DOHH2 (cell line): ENCODE measurements at regions not wholly inside any gene's neighbourhood (a gene's known extent, or its start where the extent isn't known, plus 50 kb on each side); places are given as distances from the start of the nearest gene placed in this dataset.
"Not testable (repeated sequence)": the region's sequence is repeated elsewhere in the genome, so short reads cannot be mapped to it uniquely, and the experiment has no call there.

Experiments
- H3F3A ChIP-seq: fragments of 200-600 bp; sonication (generic), shearing (Covaris generic); 2 replicates; pipeline ENCODE4 v1.6.0; 2016; ENCODE audit warnings: antibody characterized with exemption, mild to moderate bottlenecking; ENCODE audit not compliant: control insufficient read depth, insufficient read depth
- H3K27ac ChIP-seq: fragments of 200-600 bp; sonication (generic); 2 replicates; pipeline ENCODE4 v1.5.1; 2014; ENCODE audit warnings: low read depth, mild to moderate bottlenecking, low read length, moderate library complexity
- H3K27me3 ChIP-seq: fragments of 200-600 bp; sonication (generic); 2 replicates; pipeline ENCODE4 v1.6.1; 2014; ENCODE audit warnings: mild to moderate bottlenecking, low read length, mixed read lengths; ENCODE audit not compliant: control insufficient read depth
- H3K36me3 ChIP-seq: fragments of 200-600 bp; sonication (generic); 2 replicates; pipeline ENCODE4 v1.6.1; 2014; ENCODE audit warnings: mild to moderate bottlenecking, low read length, moderate library complexity, mixed read lengths; ENCODE audit not compliant: control insufficient read depth
- H3K4me1 ChIP-seq: fragments of 200-600 bp; sonication (generic); 2 replicates; pipeline ENCODE4 v1.6.1; 2014; ENCODE audit warnings: mild to moderate bottlenecking, low read length, mixed read lengths; ENCODE audit not compliant: control insufficient read depth
- H3K4me2 ChIP-seq: fragments of 200-600 bp; sonication (generic); 2 replicates; pipeline ENCODE4 v1.6.0; 2014; ENCODE audit warnings: mild to moderate bottlenecking, low read length, moderate library complexity
- H3K4me3 ChIP-seq: fragments of 200-600 bp; sonication (generic); 2 replicates; pipeline ENCODE4 v1.5.1; 2014; ENCODE audit warnings: mild to moderate bottlenecking, low read length, mixed read lengths
- H3K79me2 ChIP-seq: fragments of 200-600 bp; sonication (generic); 2 replicates; pipeline ENCODE4 v1.6.1; 2014; ENCODE audit warnings: mild to moderate bottlenecking, low read length, mixed read lengths; ENCODE audit not compliant: control insufficient read depth
- H3K9me2 ChIP-seq: fragments of 200-600 bp; sonication (generic); replicated peaks from 2 replicates; pipeline ENCODE4 v1.6.1; 2014; ENCODE audit warnings: mild to moderate bottlenecking, low read length, mixed read lengths; ENCODE audit not compliant: control insufficient read depth
- H3K9me3 ChIP-seq: fragments of 200-600 bp; sonication (generic); 2 replicates; pipeline ENCODE4 v1.6.1; 2014; ENCODE audit warnings: antibody characterized with exemption, low read length, mixed read lengths; ENCODE audit not compliant: control insufficient read depth, insufficient read depth
- H4K20me1 ChIP-seq: fragments of 200-600 bp; sonication (generic); 2 replicates; pipeline ENCODE4 v1.6.0; 2014; ENCODE audit warnings: low read depth, mild to moderate bottlenecking, antibody characterized with exemption, low read length, moderate library complexity; ENCODE audit not compliant: control insufficient read depth, insufficient read depth
- EZH2phosphoT487 ChIP-seq: fragments of 200-600 bp; sonication (generic); IDR thresholded peaks from 2 replicates; pipeline ENCODE4 v1.6.1; 2017; ENCODE audit warnings: borderline replicate concordance, mild to moderate bottlenecking, antibody characterized with exemption, low read length, moderate library complexity, mixed read lengths
- TF ChIP-seq, protein P1 (sequence below): fragments of 200-600 bp; sonication (generic); IDR thresholded peaks from one replicate; pipeline ENCODE4 v1.5.1; 2014; ENCODE audit warnings: antibody characterized with exemption, mild to moderate bottlenecking, low read depth, low read length; ENCODE audit not compliant: poor library complexity, severe bottlenecking

DNA sequence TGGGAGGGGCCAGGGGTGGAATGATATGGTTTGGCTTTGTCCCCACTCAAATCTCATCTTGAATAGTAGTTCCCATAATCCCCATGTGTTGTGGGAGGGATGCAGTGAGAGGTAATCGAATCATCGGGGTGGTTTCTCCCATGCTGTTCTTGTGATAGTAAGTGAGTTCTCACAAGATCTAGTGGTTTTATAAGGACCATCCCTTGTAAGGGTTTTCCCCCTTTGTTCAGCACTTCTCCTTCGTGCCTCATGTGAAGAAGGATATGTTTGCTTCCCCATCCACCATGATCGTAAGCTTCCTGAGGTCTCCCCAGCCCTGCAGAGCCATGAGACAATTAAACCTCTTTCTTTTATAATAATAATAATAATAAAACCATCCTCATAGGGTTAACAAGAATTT lies 53.4 kb upstream of the PRNP start:
- Histone ChIP-seq H3K27me3 (no peaks in the 10 kb centered on the region; the same call in 1 of the 2 replicates), H3K36me3 (no peaks in the 10 kb centered on the region), H3K9me3 (no peaks in the 10 kb centered on the region), H4K20me1 (no peaks in the 10 kb centered on the region), H3K4me3 (no peak overlapping the region), H3K4me1 (peaks cover 9% of the 10 kb centered on the region), H3K79me2 (no peaks in the 10 kb centered on the region), H3K4me2 (no peak overlapping the region), H3K27ac (no peak overlapping the region), H3F3A (no peaks in the 10 kb centered on the region), H3K9me2 (no peaks in the 10 kb centered on the region)
- no peak for TF ChIP-seq EZH2phosphoT487

DNA sequence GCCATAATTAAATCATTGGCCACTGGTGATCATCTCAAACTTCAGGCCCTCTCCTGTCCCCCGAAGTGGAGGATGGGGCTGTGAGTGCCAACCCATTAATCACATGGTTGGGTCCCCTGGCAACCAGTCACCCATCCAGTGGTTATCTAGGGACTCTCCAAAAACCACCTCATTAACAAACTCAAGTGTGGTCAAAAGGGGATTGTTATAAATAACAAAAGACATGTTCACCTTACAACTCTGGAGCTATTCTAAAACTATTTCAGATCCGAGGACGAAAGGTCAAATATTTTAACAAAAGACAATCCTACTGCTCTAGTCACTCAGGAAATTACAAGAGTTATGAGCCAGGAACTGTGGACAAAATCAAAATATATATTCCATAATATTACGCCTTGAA lies 60.0 kb upstream of the PRNP start:
- no peak overlapping the region for H3K4me3 ChIP-seq
- H3K4me2 ChIP-seq: no peak overlapping the region
- no peaks in the 10 kb centered on the region for H3K9me3 ChIP-seq
- no peaks in the 10 kb centered on the region for H3K36me3 ChIP-seq
- H3K79me2 ChIP-seq: no peaks in the 10 kb centered on the region
- no peak overlapping the region for H3K27ac ChIP-seq
- H4K20me1 ChIP-seq: no peaks in the 10 kb centered on the region
- no peaks in the 10 kb centered on the region for H3K27me3 ChIP-seq
- H3F3A ChIP-seq: no peaks in the 10 kb centered on the region
- peaks cover 13% of the 10 kb centered on the region for H3K4me1 ChIP-seq
- TF ChIP-seq EZH2phosphoT487: no peak
- TF ChIP-seq, protein P1, sequence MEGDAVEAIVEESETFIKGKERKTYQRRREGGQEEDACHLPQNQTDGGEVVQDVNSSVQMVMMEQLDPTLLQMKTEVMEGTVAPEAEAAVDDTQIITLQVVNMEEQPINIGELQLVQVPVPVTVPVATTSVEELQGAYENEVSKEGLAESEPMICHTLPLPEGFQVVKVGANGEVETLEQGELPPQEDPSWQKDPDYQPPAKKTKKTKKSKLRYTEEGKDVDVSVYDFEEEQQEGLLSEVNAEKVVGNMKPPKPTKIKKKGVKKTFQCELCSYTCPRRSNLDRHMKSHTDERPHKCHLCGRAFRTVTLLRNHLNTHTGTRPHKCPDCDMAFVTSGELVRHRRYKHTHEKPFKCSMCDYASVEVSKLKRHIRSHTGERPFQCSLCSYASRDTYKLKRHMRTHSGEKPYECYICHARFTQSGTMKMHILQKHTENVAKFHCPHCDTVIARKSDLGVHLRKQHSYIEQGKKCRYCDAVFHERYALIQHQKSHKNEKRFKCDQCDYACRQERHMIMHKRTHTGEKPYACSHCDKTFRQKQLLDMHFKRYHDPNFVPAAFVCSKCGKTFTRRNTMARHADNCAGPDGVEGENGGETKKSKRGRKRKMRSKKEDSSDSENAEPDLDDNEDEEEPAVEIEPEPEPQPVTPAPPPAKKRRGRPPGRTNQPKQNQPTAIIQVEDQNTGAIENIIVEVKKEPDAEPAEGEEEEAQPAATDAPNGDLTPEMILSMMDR: no peak
- H3K9me2 ChIP-seq: no peaks in the 10 kb centered on the region

- no peak for TF ChIP-seq EZH2phosphoT487
- TF ChIP-seq, protein P1: no peak
- H3K4me2 ChIP-seq: no peak overlapping the region
- no peaks in the 10 kb centered on the region for H3K27me3 ChIP-seq
Measured at GRCh38 chr20:4625687-4626086, 60.6 kb upstream of the PRNP start.

GRCh38 chr20:4624675-4625336 lies 61.5 kb upstream of the PRNP start:
- H3K9me2 ChIP-seq, H3K4me2 ChIP-seq, H3K36me3 ChIP-seq, H3K4me1 ChIP-seq, H3K79me2 ChIP-seq, H4K20me1 ChIP-seq, H3K27me3 ChIP-seq, H3F3A ChIP-seq, H3K4me3 ChIP-seq, H3K9me3 ChIP-seq, H3K27ac ChIP-seq: not testable (repeated sequence)

More at GRCh38 chr20:4625687-4626086, 60.6 kb upstream of the PRNP start:
- Histone ChIP-seq H3K9me2 (no peaks in the 10 kb centered on the region), H3F3A (no peaks in the 10 kb centered on the region), H3K27ac (no peak overlapping the region), H3K4me3 (no peak overlapping the region), H3K9me3 (no peaks in the 10 kb centered on the region), H3K79me2 (no peaks in the 10 kb centered on the region), H3K4me1 (peaks cover 13% of the 10 kb centered on the region), H4K20me1 (no peaks in the 10 kb centered on the region), H3K36me3 (no peaks in the 10 kb centered on the region)

DNA sequence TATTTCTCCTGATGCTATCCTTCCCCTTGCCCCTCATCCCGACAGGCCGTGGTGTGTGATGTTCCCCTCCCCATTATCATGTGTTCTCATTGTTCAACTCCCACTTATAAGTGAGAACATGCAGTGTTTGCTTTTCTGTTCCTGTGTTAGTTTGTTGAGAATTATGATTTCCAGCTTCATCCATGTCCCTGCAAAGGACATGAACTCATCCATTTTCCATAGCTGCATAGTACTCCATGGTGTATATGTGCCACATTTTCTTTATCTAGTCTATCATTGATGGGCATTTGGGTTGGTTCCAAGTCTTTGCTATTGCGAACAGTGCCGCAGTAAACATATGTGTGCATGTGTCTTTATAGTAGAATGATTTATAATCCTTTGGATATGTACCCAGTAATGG lies 67.1 kb upstream of the PRNP start:
- H3K4me3 ChIP-seq, H3K36me3 ChIP-seq, H3K27me3 ChIP-seq, H3K4me2 ChIP-seq, H3K27ac ChIP-seq, H3K9me3 ChIP-seq, H4K20me1 ChIP-seq, H3K79me2 ChIP-seq, H3F3A ChIP-seq, H3K9me2 ChIP-seq: not testable (repeated sequence)
- peaks cover 15% of the 10 kb centered on the region for H3K4me1 ChIP-seq
